RWPE1 (cell line): ENCODE measurements at regions not wholly inside any gene's neighbourhood (a gene's known extent, or its start where the extent isn't known, plus 50 kb on each side); places are given as distances from the start of the nearest gene placed in this dataset.

Experiments
- CTCF ChIA-PET: fragments of 350-600 bp; sonication (Branson Sonifier 250); formaldehyde crosslinking; extraction: SDS; loops from one replicate; lab custom pipeline; 2021; lab: Yijun Ruan, JAX
- POLR2A ChIA-PET: fragments of 400-600 bp; formaldehyde crosslinking; extraction: SDS; loops from one replicate; lab custom pipeline; 2020; ENCODE audit warnings: antibody characterized with exemption; ENCODE audit not compliant: low non-redundant PET; lab: Yijun Ruan, JAX
- DNase-seq: peaks from one replicate; pipeline ENCODE4 v3.0.0; 2012; ENCODE audit warnings: low spot score
- H3K27ac ChIP-seq: fragments of 450-650 bp; 2 replicates; pipeline ENCODE4 v1.5.1; 2017
- TF ChIP-seq, protein P1 (sequence below): fragments of 450-650 bp; conservative IDR thresholded peaks from 2 replicates; pipeline ENCODE4 v1.5.1; 2017; ENCODE audit warnings: low read depth, mild to moderate bottlenecking

DNA sequence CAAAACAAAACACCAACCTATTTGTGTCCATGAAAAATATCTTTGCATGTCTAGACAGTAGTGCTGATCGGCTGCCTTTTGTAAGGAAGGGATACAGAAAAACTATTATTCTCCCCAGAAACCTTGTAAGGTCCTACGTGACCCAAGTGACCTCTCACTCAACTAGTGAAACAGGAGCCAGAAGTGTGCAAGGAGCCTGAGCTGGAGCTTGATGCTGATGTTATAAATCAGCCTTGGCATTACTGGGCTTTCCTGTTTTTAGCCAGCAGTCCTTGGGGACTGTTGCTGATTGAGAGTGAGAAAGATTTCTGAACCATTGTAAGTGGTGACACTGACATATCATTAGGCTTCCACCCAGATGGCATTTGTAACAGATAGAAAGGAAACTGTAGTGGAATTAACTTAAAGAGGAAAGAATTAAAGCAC is 100.8 kb upstream of the LIMCH1 start:
- DNase-seq: no peak
- ChIA-PET CTCF (no interaction called here), POLR2A (no interaction called here)
- TF ChIP-seq, protein P1, sequence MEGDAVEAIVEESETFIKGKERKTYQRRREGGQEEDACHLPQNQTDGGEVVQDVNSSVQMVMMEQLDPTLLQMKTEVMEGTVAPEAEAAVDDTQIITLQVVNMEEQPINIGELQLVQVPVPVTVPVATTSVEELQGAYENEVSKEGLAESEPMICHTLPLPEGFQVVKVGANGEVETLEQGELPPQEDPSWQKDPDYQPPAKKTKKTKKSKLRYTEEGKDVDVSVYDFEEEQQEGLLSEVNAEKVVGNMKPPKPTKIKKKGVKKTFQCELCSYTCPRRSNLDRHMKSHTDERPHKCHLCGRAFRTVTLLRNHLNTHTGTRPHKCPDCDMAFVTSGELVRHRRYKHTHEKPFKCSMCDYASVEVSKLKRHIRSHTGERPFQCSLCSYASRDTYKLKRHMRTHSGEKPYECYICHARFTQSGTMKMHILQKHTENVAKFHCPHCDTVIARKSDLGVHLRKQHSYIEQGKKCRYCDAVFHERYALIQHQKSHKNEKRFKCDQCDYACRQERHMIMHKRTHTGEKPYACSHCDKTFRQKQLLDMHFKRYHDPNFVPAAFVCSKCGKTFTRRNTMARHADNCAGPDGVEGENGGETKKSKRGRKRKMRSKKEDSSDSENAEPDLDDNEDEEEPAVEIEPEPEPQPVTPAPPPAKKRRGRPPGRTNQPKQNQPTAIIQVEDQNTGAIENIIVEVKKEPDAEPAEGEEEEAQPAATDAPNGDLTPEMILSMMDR: no peak
- H3K27ac ChIP-seq: no peak overlapping the region

DNA sequence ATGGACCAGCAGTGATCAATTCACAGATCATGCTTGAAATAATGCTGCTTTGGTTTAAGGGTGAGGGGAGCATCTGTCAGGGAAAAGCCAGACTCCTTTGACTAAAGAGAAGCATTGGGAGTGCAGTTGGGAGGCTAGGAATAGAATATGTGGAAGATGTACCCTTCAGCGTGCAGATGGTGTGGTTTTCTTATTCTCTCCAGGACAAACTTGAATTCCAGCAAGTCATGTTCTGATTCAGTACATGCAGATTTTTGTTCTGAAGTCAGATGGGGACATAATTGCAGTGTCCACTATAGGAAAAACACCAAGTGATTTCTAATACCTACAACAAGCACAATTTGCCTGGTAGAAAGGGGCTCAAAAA is 99.0 kb upstream of the LIMCH1 start:
- peak overlapping the region; percentile 64 for H3K27ac ChIP-seq
- TF ChIP-seq, protein P1: no peak
- POLR2A ChIA-PET: no interaction called here
- CTCF ChIA-PET: no interaction called here
- no peak for DNase-seq

DNA sequence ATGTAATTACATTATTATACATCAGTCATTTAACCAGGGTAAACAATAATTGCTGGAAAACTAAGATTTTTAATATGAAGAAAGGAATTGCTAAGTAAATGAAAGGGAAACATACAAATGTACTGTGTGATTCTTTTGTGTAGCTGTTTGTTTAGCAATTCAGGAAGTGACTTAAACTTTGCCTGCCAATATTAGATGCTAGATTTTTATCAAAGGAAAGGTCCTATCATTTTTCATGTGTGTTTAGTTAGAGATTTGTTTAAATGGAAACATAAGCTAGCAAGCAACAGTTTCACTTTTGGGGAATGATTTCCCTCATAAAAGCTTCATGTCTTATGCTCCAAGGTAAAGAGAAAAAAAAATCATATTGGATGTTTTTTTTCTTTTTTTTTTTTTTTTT is 95.1 kb upstream of the LIMCH1 start:
- ChIA-PET POLR2A (no interaction called here), CTCF (no interaction called here)
- TF ChIP-seq, protein P1: no peak
- no peak for DNase-seq
- H3K27ac ChIP-seq: no peak overlapping the region

DNA sequence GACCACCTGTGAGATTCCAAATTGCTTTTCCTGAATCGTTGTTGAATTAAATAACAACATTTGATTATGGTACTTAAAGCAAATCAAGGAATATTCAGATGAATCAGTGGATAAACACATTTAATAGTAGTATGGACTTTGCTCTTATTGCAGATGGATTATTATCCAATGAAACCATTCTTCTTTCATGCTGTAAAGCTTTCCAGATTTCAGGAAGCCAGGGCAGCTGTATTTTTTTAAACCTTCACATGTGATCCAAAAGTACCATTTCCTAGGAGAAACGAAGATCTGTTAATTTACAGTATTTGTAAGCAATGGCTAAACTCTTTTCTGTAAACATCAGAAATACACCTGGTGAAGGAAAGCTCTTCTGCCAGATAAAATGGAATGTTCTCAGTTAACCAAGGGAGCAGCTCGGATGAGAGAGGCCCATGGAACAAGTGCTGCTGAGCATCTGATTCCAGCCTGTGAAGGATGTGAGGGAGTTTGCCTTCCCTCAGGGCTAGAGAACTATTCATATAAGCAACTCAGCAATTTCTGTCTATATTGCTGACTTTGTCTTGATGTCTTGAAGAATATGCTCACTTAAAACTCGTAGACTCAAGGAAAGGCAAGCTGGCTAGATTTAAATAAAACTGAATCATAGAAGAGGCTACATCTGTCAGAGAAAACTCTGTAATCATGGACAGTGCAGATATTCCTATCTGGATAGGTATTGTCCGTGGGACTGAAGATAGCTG is 94.4 kb upstream of the LIMCH1 start:
- TF ChIP-seq, protein P1: no peak
- ChIA-PET CTCF (no interaction called here), POLR2A (no interaction called here)
- H3K27ac ChIP-seq: no peak overlapping the region
- DNase-seq: no peak

DNA sequence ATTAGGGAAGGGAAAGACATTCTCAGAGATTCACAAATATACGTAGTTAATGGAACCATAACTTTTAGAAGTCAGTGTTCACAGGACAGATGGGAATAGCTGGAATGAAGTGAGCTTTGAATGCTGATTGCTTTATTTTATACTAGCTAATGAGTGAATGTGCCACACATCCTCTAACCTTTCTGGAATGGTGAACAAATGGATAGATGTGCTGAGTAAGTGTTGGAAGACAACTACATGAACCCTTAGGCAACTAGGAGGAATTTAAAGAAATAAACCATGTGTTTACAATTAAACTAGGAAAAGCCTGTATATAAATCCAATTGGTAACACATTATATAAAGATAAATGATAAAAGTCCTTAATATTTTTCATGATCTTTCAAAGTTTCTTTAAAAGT is 91.6 kb upstream of the LIMCH1 start:
- no peak overlapping the region for H3K27ac ChIP-seq
- ChIA-PET CTCF (no interaction called here), POLR2A (no interaction called here)
- DNase-seq: no peak
- TF ChIP-seq, protein P1: no peak

DNA sequence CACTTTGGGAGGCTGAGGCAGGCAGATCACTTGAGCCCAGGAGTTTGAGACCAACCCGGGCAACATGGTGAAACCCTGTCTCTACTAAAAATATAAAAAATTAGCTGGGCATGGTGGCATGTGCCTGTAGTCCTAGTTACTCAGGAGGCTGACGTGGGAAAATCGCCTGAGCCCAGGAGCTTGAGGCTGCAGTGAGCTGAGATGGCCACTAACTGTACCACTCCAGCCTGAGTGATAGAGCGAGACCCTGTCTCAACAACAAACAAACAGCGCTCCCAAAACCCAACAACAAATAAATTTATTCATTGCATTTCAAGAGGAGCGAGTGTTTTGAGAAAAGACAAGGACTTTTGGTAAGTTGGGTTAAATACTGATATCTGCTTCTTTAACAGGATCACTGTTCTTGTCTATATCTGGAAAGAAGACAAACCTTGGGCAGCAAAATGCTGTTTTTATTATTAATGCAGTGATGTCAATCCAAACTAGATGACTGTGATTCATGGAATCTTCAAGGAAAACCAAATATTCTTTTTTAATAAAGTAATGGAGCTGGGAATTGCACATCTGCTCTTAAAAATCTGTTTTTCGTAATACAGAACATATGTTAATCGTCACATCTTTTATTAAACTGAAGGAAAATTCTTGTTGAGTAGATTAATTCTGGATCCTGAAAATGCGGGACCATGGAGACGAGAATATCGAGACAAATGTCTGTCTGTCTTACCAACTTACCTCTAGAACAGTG is 90.8 kb upstream of the LIMCH1 start:
- CTCF ChIA-PET: interaction anchor here (0.7 kb wide), 1 partner anchor 180 kb away, joined by 3 read pairs; no protein-coding TSS in a partner anchor
- no peak for DNase-seq
- POLR2A ChIA-PET: interaction anchor here (0.7 kb wide), 1 partner anchor 12 kb away, joined by 4 read pairs; no protein-coding TSS in a partner anchor
- TF ChIP-seq, protein P1: no peak
- H3K27ac ChIP-seq: no peak overlapping the region
